ENCODE measurements at regions not wholly inside any gene's neighbourhood (a gene's known extent, or its start where the extent isn't known, plus 50 kb on each side); places are given as distances from the start of the nearest gene placed in this dataset.

DNA sequence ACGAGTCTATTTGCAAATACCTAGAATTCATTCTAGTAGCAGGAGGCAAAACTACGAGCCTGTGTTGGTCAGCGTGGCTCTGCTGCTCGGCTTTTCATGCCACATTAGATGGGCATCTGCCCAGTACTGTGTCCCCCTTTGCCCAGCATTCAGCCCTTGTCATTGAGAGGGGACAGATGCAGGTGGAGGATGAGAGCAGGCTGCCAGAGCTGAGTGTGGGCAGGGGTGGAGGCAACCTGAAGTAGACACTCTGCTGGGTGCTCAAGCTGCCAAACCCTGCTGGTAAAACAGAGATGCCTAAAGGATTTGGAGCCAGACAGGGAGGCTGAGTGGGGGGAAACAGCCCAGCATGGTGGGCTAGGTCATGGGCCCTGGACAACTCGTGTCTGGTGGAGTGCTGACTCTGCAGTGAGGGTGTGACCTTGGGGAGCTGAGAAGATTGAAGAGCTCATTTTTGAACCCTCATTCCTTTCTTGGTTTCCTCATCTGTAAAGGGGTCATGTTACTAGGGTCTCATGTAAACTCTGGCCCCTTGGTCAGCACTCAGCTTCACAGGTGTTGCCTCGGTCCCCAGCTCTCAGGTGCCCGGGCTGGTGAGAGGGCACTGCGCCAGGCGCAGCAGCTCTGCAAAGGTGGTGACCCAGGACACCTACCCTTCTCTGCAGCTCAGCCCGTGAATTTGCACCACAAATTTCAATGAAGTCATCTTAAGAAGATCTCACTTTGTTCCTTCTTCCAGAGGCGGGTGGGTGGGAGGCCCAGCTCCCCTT is 64.2 kb upstream of the BHLHE23 start:
- no peak for DNase-seq (ENCODE audit: low read depth)

GRCh38 chr20:63070301-63070625 is 63.5 kb upstream of the BHLHE23 start:
- no peak for DNase-seq (ENCODE audit: low read depth)

DNA sequence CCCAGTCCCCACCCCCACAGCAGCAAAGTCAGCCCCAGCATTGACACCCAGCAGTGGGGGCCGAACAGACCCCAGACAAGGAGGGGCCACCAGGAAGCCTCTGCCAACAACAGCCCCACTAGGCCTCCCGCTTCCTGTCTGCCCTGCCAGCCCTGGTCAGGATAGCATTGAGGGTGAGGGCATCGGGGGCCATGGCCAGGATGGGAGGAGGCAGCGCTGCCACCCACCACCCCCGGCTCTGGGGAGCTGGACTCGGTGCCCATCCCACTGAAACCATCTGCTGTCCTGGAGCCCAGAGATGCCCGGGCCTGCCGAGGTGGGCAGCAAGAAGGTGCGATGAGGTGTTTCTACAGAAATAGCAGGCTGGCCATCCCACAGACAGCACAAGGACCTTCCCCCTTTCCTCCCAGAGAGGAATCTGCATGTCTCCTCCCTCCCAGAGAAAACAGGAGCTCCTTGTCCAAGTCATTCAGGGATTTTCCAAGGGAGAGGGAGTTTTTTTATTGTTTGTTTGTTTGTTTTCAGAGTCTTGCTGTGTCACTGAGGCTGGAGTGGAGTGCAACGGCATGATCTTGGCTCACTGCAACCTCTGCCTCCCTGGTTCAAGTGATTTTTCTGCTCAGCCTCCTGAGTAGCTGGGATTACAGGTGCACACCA is 62.1 kb upstream of the BHLHE23 start:
- no peak for DNase-seq (ENCODE audit: low read depth)

DNA sequence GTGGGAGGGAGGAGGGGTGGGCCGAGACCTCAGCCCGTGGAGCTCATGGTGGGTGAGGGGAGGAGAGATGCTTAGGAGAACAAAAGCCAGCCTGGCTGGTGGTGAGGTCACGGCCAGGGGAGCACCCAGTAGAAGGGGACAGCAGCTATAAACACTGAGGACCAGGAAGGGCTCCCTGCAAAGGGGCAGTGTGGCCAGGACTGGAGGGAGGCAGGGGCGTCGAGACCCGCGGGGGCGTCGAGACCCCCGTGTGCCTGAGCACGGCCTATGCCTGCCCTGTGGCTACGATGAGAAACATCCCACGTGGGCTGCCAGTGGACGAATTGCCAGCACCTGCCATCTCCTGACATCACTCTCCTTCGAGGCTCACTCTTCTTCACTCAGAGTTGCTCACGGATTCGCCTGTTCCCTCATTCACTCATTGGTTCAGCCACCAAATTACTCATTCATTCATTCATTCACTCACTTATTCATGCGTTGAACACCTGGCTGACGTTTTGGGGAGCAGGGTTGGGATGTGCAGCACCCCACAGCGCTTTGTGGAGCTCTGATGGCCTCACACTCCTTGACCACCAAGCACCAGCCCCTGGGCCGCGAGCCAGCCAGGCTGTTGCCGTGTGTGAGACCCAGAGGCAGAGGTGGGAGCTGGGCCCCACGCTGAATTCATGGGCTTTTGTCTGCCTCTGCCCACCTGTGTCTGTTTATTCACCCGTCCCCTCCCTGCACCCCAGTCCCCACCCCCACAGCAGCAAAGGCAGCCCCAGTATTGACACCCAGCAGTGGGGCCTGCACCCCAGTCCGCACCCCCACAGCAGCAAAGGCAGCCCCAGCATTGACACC is 61.2 kb upstream of the BHLHE23 start:
- no peak for DNase-seq (ENCODE audit: low read depth)

DNA sequence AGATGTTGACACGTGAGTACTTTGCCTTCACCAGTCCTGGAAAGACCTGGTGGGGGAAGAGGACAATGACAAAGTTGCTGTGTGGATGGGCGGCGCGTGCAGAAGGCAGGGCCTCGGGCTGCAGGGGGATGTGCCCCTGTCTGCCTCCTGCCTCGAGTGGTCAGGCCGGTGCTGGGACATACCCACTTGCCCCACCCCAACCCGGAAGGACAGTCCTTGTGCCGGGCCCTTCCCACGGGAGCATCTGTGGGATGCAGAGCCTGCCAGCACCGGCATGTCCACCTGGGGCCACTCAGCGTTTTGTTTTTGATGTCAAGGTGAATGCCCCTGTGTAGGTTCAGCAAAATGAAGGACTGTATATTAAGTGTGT is 60.5 kb upstream of the BHLHE23 start:
- no peak for DNase-seq (ENCODE audit: low read depth)

- no peak for DNase-seq (ENCODE audit: low read depth)
Observed at GRCh38 chr20:63066506-63067265, 59.9 kb upstream of the BHLHE23 start.

DNA sequence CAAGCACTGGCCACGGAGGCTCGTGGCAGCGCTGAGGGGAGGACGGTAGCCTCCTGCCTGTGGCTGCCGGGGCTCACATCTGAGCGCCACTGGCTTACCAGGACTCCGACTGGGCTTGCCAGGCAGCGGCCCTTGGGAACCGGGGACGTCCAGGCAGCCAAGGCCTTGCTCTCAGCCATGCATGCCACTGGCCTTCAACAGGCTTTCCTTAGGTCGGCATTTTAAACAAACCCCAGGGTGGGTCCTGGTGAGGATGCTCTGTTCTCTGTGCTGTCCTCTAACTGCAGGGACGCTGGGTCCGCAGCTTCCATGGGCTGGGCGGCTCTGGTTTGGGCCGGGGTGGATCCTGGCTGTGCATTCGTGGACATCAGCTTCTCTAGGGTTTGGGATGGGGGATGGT is 59.1 kb upstream of the BHLHE23 start:
- DNase-seq (ENCODE audit: low read depth), result no peak

DNA sequence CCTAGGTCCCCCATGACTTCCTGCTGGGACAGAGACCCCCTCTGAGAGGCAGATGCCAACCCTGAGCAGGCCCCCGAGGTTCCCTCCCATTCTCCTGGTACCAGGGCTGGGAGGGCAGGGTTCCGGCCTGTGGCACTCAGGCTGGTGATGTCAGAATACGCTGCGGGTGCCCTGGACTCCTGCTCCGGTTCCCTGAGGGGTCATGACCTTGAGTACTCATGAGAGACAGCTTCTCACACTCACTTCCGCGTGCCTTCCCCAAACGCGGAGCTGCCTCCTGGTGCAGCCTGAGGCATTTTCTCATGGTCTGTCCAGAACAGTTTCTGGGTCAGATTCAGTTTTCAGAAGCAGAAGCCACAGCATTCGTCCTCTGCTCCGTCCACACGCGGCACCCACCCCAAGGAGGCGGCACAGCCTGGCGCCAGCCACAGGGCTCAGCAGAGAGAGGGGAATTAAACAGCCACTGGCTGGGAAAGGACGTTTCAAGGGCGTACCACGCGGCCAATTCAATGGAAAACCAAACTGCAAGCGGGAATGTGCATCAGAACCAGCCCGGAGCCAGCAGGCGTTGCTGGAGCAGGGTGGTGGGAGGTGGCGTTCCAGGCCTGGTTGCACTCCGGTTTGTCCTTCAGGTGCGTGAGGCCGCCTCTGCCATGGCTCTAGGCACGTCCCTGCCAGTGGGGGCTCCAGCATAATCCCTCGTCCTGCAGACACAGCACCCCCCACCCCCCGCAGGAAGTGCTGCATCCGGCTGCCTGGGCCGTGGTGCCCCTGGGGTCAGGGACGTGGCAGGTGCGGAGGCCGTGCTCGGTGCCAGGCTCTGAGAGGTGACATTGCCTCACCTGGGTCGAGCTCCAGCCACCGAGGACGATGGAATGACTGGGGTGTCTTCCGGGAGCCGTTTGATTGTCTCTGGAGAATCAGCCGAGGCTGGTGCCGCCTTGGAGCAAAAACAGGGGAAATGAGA is 58.3 kb upstream of the BHLHE23 start:
- DNase-seq (ENCODE audit: low read depth), result no peak

DNA sequence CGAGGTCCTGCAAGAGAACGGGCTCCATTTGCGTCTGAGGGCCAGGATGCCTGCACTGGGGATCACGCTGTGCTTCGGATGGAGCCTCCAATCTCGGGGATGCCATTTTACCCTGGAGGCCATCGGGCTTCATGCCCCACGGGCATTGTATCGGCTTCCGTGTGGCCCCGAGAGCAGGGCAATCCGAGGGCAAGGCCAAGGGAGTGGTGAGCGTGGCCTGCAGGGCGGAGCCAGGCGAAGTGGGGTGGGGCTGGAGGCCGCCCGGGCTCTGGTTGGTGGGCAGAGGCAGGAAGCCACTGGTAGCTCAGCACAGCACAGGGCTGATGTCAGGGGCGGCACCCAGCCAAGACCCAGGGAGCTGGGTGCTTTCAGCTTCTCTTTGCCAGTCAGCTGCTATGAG is 57.5 kb upstream of the BHLHE23 start:
- no peak for DNase-seq (ENCODE audit: low read depth)

DNA sequence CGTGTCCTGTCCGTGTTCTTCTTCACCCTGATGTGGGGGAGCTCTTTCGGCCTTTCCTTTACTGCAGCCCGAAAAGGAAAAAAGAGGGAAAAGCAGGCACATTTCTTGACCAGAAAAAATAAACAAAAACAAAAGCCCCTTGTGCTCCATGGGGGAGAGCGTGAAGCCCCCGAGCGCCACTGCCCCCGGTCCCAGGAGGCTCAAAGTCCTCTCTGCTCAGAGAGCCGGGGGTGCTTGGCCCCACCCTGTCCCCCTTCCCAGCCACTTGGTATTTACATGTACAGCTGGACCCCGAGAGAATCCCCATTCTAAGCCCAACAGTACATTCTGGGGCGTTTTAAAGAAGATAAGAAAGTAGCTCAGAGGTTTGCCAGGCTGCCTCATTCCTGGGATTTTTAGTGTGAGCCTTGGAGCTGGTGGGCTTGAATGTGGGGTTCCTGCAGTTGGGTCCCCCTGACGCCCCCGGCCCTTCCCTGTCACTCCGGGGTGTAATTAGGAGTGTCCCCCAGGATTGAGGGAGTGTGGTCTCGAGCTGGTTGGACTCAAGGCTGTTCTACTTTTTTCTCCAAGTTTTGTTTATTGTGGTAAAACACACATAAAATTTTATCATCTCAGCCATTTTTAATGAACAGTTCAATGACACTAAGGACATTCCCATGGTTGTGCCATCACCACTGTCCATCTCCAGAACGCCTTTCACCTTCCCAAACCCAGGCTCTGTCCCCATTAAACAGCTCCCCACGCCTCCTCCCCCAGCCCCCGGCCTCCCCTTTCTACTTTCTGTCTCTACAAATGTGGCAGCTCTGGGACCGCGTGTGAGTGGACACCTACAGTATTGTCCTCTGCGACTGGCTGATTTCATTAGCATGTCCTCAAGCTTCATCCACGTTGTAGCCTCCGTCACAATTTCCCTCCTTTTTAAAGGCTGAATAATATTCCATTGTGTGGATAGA is 55.7 kb upstream of the BHLHE23 start:
- DNase-seq (ENCODE audit: low read depth), result no peak

- DNase-seq (ENCODE audit: low read depth), result no peak
Observed at GRCh38 chr20:63061771-63062100, 55.0 kb upstream of the BHLHE23 start.

- DNase-seq (ENCODE audit: low read depth), result no peak
Observed at GRCh38 chr20:63061051-63061770, 54.4 kb upstream of the BHLHE23 start.

- no peak for DNase-seq (ENCODE audit: low read depth)
Observed at GRCh38 chr20:63060057-63060991, 53.6 kb upstream of the BHLHE23 start.

- no peak for DNase-seq (ENCODE audit: low read depth)
Observed at GRCh38 chr20:63059684-63060056, 52.9 kb upstream of the BHLHE23 start.

- DNase-seq (ENCODE audit: low read depth), result no peak
Observed at GRCh38 chr20:63058696-63059335, 52.1 kb upstream of the BHLHE23 start.

GRCh38 chr20:63057171-63058117 is 50.7 kb upstream of the BHLHE23 start:
- no peak for DNase-seq (ENCODE audit: low read depth)

All from activated T-helper 1 cell treated with Interleukin-2 at 50 U/mL for 16 hours (primary cell).